CD4-positive, alpha-beta T cell treated with Interleukin-1 beta for 1 hour (primary cell): ENCODE measurements at regions not wholly inside any gene's neighbourhood (a gene's known extent, or its start where the extent isn't known, plus 50 kb on each side); places are given as distances from the start of the nearest gene placed in this dataset.
"Not testable (repeated sequence)": the region's sequence is repeated elsewhere in the genome, so short reads cannot be mapped to it uniquely, and the experiment has no call there.

Experiments
- DNase-seq, 2 donors: peaks; one replicate each; pipeline ENCODE4 v3.0.0-alpha.2; 2020 to 2022

- no peak for DNase-seq
Observed at GRCh38 chr2:35510636-35511035, 844.9 kb upstream of the CRIM1 start.

GRCh38 chr2:35508601-35509000 lies 847.0 kb upstream of the CRIM1 start:
- DNase-seq = no peak

GRCh38 chr2:35504419-35504818 lies 851.2 kb upstream of the CRIM1 start:
- DNase-seq = no peak

DNA sequence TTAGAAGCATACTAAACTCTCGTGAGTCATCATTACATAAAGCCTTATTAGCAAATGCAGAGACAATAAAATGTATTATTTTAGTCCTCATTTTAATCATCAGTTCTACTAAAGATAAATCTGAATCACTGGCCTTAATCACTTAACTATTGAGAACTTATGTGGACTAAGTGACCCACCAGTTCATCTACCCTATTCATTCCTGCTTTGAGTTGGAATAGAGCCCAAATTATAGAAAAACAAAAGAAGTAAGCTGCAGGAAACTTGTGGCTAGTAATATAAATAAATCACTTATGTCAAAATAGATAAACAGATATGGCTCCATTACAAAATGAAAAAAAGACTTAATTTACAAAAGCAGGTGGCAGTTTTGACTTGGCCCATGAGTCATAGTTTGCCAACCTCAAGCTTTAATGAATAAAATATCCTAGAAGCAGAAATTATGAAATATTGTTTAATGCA lies 851.8 kb upstream of the CRIM1 start:
- DNase-seq = no peak

DNA sequence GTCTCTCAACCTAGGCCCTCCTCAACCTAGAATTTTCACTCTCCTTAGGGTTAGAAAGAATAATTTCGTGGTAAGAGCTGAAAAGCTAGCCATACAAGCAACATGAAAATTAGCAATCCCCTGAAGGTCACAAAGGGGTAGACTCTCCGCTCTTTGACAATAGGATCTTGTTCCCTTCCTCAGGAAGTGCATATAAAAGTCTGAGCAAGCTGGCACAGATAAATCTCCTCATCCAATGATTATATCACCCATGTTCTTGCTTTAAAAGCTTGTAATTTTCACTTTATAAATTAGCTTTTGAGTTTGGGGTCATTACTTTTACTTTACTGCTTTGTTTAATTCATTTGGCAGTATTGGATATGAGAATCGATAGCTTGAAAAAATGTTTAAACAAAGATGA lies 852.3 kb upstream of the CRIM1 start:
- DNase-seq = no peak

DNA sequence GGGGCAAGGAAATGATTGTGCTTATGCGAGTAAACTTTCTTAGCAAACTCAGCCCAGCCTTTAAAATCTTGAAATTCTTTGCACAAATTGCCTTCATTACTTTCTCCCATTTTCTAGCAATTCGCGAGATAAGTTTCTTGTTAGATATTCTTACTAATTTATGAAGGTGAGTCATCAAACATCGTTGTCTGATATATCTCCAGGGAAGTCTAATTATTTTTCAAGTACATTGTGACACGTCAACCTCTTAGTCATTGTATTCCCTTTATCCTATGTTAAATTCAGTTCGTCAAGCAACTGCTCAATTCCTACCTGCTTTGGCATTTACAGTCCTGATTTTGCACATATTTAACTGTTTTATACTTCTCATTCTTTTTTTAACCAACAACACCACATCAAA lies 854.5 kb upstream of the CRIM1 start:
- no peak for DNase-seq

DNA sequence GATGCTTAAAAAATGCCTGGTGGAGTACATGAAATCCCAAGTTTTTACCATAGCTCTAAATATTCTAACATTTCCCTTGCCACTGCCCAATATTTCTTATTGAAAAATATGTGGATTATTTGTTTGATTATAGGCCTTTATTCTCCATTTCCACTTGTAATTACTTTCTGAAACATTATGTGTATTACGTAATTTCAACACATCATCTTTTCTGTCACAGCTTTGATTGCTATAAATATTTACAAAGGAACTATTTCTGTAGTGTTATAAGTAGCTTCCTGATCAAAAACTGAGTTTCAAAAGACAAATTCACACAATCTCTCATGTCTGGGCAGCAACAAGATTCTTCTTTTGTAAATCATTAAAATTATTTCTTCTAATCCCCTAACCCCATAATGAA lies 859.6 kb upstream of the CRIM1 start:
- no peak for DNase-seq

DNA sequence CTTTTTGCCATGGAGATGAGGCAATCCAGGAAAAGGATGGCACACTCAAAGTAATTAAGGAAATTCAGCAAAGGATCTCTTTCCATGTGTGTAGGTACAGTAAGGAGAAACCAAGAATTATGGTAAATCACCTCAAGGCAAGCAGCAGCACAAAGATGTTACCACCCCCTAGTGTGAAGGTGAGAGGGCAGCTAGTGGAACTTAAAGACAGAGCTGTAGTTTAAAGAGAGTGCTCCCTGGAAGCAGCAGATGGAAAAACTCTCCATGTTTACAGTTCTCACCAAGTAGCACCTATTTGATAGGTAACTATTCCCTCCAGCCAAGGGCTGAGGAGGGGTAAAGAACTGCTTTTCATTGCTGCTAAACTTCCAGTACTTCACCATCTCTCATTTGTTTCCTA lies 860.4 kb upstream of the CRIM1 start:
- no peak for DNase-seq

GRCh38 chr2:35478121-35478520 lies 877.5 kb upstream of the CRIM1 start:
- DNase-seq = not testable (repeated sequence)

DNA sequence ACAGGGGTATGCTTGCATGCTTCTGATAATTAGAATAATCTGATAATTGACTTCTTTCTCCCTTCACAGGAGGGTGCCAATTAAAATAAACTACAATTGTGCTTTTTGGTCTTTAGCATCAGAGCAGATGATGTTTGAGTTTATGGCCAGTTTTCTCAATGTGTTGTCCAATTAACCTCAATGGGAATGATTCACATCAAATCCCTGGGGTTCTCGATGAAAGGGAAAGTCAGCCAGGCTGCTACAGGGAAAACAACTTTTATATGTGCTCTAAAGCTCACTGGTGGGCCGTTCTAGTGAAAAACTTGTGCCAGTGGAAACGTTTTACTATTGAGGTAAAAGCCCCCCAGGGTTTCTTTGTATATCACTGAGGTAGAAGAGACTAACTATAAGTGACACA lies 887.3 kb upstream of the CRIM1 start:
- no peak for DNase-seq

DNA sequence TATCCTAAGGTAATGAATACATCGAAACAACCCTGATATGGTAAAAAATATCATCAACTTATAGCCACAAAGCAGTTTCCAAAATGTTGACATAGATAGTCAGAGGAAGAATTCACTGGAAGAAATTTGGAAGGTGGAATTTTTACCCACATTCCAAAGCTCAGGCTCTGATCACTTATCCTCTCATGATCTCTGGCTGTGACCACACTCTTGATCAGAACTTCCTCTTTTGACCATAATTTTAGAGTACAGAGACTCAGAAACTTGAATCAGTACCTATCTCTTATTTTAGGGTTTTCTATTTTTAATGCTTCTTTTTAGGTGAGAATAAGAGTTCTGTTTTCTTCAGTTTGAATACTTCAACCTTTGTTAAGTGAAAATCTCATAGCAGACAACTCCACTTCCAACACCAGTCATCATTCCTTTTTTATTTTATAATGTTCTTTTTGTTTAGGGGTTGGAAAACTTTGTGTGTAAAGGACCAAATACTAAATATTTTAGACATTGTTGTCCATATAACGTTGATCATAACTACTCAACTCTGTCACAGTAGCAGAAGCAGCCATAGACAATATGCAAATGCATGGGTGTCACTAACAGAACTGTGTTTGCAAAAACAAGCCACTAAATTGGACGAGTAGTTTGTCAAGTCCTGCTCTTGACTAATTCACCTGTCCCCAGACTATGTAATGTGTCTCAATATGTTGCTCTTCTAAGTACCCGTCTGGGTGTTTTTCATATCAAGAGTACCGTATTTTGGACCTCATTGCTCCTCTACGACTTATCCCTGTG lies 891.6 kb upstream of the CRIM1 start:
- DNase-seq = no peak

- no peak for DNase-seq
Observed at GRCh38 chr2:35462226-35462998, 893.2 kb upstream of the CRIM1 start.

DNA sequence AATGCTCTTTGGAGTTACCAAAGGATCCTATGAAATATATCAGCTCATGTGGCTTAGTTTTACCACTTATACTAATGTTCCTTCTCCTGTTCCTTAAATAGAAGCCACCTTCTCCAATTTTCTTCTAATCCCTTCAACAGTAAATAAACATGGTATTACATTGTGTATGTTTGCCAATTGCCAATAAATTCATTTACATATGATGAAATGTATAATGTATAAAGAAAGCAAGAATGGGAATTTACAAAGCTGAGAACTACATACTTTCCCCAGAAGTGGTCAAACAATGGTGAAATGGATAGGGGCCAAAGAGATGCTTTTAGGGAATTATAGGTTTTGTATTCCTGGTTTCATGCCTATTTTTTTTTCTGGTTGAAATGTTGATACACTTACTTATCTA lies 894.2 kb upstream of the CRIM1 start:
- no peak for DNase-seq

- no peak for DNase-seq
Observed at GRCh38 chr2:35454966-35455638, 900.5 kb upstream of the CRIM1 start.

DNA sequence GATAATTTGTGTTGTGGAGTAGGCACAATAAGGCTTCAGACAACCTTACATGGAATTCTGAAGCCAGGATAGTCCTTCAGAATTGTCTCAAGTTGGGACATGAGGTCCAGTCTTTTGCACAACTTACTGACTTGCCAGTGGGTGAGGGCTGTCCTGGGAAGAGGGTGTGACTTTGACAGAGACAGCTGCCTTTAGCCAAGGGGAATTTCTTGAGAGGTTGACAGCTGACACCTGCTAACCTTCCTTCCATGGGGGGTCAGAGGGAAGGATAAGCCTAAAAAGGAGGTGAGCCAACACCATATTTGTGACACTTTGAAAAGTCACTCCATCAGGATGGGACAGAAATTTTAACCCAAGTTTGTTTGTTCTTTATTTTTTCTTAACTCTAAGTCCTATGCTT lies 907.8 kb upstream of the CRIM1 start:
- DNase-seq = no peak

- no peak for DNase-seq
Observed at GRCh38 chr2:35447215-35447614, 908.4 kb upstream of the CRIM1 start.

DNA sequence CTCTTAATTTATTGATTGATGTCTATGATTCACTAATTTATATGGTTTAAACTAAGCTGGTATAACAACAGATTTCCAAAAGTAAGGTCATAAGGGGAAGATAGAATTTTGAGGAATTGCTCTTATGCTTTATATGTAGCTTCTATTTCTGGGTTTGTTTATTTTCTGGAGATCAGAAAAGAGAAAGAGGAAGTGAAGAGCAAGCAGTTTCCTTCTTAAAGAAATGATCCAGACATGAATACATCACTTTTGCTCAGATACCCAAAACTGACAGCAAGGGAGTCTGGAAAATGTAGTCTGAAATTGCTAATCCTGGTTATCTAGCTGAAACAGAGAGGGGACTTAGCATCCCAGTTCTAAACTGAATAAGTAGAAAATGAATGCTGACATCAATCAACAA lies 912.5 kb upstream of the CRIM1 start:
- no peak for DNase-seq

- DNase-seq = not testable (repeated sequence)
Observed at GRCh38 chr2:35441575-35441974, 914.0 kb upstream of the CRIM1 start.

GRCh38 chr2:35440308-35440707 lies 915.3 kb upstream of the CRIM1 start:
- DNase-seq = not testable (repeated sequence)

DNA sequence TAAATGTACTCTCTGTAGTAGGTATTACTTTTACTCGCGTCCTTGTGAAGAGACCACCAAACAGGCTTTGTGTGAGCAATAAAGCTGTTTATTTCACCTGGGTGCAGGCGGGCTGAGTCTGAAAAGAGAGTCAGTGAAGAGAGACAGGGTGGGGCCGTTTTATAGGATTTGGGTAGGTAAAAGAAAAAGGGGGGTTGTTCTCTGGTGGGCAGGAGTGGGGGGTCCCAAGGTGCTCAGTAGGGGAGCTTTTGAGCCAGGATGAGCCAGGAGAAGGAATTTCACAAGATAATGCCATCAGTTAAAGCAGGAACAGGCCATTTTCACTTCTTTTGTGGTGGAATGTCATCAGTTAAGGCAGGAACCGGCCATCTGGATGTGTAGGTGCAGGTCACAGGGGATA lies 918.7 kb upstream of the CRIM1 start:
- DNase-seq = not testable (repeated sequence)

GRCh38 chr2:35428548-35428947 lies 927.0 kb upstream of the CRIM1 start:
- no peak for DNase-seq

DNA sequence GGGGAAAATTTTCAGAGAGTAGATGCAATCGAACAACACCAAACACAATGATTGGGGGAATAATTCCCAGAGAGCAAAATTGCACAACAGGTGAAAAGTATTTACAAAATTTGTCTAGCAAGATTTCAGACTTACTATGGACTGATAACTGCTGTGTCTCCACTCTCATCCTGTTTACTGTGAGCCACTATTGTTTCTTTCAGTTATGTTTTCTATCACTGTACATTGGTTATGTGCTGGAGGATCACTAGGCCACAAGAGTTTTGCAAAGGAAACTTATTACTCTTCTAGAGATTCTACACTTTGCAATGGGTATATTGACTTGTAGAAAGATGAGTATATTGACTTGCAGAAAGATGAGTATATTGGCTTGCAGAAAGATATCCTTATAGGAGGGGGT lies 934.1 kb upstream of the CRIM1 start:
- DNase-seq = no peak

GRCh38 chr2:35417293-35417692 lies 938.3 kb upstream of the CRIM1 start:
- DNase-seq = no peak
